ENCODE measurements at regions not wholly inside any gene's neighbourhood (a gene's known extent, or its start where the extent isn't known, plus 50 kb on each side); places are given as distances from the start of the nearest gene placed in this dataset.

DNA sequence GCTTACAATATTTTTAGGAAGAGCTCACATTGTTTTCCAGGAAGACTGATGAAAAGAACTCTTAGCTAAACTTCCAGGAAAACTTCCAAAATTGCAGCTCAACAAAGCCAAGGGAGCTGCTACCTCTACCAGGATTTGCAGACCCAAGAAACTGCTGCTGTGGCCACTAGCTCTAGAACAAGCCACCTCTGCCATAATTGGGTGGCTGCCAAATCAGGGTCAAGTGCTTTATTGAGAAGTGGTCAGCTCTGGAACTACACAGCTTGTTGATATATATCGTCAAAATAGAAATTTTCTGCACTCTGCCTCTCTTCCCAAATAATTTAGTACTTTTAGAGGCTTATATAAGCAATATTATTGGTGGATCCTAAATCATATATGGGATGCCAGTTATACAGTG lies 371.8 kb upstream of the CHORDC1 start:
- TF ChIP-seq, protein P1, sequence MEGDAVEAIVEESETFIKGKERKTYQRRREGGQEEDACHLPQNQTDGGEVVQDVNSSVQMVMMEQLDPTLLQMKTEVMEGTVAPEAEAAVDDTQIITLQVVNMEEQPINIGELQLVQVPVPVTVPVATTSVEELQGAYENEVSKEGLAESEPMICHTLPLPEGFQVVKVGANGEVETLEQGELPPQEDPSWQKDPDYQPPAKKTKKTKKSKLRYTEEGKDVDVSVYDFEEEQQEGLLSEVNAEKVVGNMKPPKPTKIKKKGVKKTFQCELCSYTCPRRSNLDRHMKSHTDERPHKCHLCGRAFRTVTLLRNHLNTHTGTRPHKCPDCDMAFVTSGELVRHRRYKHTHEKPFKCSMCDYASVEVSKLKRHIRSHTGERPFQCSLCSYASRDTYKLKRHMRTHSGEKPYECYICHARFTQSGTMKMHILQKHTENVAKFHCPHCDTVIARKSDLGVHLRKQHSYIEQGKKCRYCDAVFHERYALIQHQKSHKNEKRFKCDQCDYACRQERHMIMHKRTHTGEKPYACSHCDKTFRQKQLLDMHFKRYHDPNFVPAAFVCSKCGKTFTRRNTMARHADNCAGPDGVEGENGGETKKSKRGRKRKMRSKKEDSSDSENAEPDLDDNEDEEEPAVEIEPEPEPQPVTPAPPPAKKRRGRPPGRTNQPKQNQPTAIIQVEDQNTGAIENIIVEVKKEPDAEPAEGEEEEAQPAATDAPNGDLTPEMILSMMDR (IDR thresholded peaks at IDR 0.05), result no peak
- TF ChIP-seq POLR2AphosphoS5 (IDR thresholded peaks at IDR 0.05; ENCODE audit: low read depth, low read length) (no peak), SIN3A (IDR thresholded peaks at IDR 0.05; ENCODE audit: borderline replicate concordance, insufficient read depth, low read depth, low read length) (no peak), TCF7L2 (IDR thresholded peaks at IDR 0.05; ENCODE audit: low read depth, low read length) (no peak)
- TF ChIP-seq, protein P2, sequence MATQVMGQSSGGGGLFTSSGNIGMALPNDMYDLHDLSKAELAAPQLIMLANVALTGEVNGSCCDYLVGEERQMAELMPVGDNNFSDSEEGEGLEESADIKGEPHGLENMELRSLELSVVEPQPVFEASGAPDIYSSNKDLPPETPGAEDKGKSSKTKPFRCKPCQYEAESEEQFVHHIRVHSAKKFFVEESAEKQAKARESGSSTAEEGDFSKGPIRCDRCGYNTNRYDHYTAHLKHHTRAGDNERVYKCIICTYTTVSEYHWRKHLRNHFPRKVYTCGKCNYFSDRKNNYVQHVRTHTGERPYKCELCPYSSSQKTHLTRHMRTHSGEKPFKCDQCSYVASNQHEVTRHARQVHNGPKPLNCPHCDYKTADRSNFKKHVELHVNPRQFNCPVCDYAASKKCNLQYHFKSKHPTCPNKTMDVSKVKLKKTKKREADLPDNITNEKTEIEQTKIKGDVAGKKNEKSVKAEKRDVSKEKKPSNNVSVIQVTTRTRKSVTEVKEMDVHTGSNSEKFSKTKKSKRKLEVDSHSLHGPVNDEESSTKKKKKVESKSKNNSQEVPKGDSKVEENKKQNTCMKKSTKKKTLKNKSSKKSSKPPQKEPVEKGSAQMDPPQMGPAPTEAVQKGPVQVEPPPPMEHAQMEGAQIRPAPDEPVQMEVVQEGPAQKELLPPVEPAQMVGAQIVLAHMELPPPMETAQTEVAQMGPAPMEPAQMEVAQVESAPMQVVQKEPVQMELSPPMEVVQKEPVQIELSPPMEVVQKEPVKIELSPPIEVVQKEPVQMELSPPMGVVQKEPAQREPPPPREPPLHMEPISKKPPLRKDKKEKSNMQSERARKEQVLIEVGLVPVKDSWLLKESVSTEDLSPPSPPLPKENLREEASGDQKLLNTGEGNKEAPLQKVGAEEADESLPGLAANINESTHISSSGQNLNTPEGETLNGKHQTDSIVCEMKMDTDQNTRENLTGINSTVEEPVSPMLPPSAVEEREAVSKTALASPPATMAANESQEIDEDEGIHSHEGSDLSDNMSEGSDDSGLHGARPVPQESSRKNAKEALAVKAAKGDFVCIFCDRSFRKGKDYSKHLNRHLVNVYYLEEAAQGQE (IDR thresholded peaks at IDR 0.05; ENCODE audit: insufficient read depth in 1 of 2, low read depth in 2 of 2, low read length in 1 of 2), result no peak
